Pulmonary artery endothelial cell (primary cell): ENCODE measurements at regions not wholly inside any gene's neighbourhood (a gene's known extent, or its start where the extent isn't known, plus 50 kb on each side); places are given as distances from the start of the nearest gene placed in this dataset.
"Not testable (repeated sequence)": the region's sequence is repeated elsewhere in the genome, so short reads cannot be mapped to it uniquely, and the experiment has no call there.

Experiments
- DNase-seq: peaks from one replicate; pipeline ENCODE4 v3.0.0-alpha.2; 2011; ENCODE audit warnings: low read depth, low spot score

DNA sequence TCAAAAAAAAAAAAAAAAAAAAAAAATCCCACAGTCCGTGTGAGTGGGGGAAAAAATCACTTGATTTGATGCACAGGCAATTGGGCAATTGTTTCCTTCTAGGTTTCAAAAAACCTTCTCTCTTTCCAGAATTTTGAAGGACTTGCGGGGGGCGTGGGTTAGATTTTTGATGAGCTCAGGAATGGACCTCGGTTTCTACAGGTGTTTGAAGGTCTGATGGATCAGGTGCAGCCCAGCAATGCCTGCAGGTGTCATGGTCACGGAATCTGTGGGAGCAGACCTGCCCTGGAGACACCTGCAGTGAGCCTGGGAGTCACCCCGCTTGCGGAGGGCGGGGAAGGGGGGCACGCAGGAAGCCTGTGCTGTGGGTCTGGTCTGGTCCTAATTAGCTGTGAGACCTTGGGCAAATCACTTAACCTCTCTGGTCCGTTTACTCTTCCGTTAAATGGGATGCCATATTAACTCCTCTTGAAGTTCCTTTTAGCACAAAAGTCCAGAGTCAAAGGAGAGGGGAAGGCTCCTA lies 174.2 kb downstream of the IRF8 start:
- DNase-seq: no peak

DNA sequence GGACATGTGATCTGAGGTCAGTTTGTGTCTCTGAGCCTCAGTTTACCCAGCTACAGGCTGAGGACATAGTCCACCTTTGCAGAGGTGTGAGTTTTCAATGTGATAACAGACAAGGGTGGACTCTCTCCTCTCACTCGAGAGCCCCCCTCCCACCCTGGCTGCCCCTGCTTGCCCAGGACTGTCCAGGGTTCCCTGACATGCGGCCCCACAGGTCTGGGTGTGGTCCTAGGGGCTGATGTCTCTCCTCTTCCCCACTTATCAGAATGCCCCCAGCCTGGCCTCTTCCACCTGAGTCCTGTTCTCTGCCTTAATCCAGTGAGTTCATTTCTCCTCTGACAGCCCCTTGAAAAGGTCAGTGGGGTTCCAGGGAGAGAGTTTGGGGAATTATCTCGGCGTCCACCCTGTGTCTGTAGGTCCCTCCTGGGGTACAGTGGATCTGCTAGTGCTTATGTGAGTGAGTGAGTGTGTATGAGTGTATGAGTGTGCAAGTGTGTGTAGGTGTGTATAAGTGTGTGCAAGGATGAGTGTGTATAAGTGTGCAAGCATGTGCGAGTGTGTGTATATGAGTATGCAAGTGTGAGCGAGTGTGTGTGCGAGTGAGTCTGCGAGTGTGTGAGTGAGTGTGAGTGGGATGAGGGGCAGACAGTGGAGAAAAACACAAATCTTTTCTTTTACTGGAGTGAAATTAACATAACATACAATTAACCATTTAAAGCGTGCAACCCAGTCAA lies 175.0 kb downstream of the IRF8 start:
- no peak for DNase-seq

DNA sequence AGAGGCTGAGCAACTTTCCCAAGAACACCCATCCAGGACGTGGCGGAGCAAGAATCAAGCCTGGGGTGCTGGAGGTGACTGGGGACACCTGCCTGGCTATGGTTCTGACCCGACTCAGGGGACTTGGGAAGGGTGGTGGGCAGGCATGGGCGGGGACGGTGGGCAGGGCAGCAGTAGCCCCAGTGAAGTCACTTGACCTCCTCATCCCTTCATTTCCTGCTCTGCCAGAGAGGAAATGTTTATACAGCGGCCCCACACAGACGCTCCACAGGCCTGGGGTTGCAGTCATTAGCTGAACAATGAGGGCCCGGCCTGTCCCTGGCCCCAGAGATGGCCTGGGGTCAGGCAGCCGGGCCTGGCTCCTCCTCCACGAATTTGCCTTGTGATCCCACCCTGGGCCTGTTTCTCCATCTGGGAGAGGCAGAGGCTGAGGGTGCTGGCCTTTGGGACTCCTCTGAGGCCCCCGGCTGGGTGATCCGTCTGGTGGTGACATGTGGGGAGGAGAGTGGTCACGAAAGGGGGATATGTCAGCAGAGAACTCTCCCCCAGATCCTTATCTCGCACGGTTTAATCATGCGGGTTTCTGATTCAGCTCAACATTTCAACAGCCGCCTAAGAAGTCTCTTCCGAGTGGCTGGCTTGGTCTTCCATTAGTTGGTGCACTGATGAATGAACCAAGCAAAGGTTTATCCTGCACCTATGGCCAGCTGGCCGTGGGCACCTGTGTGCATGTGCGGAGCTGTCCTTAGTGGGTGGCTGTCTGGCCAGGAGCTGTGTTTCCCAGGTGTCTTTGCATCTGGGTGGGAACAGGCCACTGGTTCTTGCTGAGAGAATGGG lies 175.9 kb downstream of the IRF8 start:
- no peak for DNase-seq

DNA sequence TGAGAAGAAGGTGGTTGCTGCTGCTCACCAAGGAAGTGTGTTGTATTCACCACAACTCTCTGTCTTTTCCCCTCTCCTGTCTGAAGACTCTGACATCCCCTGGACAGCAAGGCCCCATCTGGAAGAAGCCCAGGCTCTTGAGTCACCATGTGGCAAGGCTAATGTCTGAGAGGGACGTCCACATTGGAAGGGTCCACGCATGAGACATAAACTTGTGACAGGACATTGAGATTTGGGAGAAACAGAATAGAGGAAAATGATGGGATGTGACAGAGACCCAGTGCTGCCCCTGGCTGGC lies 176.5 kb downstream of the IRF8 start:
- DNase-seq: no peak

DNA sequence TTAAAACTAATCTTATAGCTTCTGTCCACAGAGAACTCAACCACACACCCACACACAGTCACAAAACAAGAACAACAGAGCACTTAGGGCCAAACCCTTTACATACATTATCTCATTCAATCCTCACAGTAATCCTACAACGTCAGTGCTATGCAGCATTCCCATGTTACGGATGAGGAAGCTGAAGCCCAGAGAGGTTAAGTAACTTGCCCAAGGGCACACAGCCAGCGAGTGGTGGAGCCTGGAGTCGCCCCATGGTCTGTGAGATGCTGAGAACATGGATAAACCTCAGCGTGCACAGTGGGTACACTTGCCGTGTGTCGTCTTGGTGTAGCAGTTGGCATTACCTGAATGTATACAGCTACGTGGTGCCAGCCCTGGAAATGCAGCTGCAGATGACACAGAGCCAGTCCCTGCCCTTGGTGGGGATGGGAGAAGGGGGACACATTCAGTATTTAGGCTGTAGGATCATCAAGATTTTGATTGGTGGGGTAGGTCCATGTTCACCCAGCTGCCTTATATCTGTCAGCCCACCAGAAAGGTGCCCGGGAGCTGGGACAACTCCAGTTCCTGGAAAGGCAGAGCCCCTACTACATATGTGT lies 177.0 kb downstream of the IRF8 start:
- DNase-seq: no peak

DNA sequence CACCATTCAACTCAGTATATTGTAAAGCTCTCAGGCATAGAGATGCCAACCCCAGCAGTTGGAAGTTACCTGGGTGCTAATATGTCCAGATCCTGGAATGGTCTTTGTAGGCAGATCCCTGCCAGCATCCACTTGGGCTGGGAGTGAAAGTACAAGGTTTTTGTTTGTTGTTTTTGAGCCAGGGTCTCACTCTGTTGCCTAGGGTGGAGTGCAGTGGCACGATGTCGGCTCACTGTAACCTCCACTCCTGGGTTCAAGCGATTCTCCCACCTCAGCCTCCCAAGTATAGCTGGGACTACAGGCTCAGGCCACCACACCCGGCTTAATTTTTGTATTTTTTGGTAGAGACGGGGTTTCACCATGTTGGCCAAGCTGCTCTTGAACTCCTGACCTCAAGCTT lies 177.6 kb downstream of the IRF8 start:
- no peak for DNase-seq

DNA sequence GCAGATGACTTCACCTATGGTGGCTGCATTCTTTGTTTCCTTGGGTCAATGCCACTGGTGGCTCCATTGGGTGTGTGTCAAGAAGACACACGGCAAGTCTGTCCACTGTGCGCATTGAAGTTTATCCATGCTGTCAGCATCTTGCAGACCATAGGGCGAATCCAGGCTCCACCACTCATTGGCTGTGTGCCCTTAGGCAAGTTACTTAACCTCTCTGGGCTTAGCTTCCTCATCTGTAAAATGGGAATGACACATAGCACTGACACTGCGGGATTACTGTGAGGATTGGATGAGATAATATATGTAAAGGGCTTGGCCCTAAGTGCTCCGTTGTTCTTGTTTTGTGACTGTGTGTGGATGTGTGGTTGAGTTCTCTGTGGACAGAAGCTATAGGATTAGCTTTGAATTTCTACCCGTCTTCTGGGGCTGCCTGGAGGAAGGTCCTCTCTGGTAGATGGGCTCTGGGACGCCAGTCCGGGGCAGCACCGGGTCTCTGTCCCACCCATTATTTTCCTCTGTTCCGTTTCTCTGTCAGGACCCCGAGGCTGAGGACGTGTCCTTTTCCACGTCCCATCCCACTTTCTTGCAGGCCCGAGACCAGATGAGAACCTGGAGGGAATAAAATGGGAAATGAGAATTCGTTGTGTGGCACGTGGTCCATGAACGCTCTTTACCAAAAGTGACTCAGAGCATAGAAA lies 178.4 kb downstream of the IRF8 start:
- no peak for DNase-seq

DNA sequence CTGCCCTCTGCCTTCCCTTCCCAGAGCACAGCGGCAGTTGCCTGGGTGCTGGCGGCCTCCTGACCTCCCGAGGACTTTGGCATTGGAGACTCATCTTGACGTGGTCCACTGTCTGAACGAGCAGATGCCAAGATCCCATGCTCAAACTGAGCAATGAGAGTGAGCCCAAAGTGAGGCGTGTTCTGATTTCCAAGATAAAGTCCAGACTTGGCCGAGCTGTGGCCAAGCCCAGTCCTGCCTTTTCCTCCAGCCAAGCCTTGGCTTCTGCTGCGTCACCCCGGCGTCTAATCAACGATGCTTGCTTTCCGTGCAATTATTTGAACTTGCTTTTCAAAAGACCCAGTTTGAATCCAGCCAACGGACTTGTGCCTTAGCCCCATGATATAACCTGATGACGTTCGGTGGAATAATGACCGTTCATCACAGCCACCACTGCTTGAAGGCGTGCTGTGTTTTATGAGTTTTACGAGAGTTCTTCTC lies 179.2 kb downstream of the IRF8 start:
- no peak for DNase-seq

DNA sequence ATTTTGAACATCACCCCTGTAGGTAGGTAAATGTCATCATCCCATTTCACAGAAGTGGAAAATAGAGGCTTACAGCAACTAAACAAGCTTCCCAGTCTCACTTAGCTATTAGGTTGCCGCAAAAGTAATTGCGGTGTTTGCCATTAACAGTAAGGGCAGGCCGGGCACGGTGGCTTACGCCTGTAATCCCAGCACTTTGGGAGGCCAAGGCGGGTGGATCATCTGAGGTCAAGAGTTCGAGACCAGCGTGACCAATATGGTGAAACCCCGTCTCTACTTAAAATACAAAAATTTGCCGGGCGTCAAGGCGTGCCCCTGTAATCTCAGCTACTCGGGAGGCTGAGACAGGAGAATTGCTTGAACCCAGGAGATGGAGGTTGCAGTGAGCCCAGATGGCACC lies 179.7 kb downstream of the IRF8 start:
- DNase-seq: not testable (repeated sequence)

DNA sequence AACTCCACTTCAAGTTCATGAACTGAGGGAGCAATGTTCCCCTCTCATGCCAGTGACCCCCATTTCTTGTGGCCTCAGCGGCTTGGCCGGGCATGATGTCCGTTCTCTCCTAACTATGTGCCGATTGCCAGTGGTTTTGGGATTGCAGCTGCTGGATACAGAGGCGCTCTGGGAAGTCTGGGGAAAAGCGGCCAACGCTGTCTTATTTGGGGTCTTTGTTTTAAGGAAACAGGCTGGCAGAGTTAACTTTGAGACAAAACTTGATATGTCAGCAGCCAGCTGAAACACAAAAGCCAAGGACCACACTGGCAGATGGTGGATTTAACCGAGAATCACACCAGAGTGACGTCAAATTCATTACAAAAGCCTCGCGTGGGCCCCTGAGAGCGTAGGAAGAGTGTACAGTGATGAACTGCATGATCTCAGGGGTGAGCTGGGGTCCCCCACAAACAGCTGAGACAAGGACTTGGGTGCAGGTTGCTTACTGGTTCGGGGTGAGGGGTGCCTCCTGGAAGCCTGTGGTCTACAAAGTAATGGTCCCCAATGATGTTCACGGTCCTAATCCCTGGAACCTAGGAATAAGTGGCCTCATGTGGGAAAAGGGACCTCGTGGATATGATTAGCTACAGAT lies 180.4 kb downstream of the IRF8 start:
- DNase-seq: no peak

DNA sequence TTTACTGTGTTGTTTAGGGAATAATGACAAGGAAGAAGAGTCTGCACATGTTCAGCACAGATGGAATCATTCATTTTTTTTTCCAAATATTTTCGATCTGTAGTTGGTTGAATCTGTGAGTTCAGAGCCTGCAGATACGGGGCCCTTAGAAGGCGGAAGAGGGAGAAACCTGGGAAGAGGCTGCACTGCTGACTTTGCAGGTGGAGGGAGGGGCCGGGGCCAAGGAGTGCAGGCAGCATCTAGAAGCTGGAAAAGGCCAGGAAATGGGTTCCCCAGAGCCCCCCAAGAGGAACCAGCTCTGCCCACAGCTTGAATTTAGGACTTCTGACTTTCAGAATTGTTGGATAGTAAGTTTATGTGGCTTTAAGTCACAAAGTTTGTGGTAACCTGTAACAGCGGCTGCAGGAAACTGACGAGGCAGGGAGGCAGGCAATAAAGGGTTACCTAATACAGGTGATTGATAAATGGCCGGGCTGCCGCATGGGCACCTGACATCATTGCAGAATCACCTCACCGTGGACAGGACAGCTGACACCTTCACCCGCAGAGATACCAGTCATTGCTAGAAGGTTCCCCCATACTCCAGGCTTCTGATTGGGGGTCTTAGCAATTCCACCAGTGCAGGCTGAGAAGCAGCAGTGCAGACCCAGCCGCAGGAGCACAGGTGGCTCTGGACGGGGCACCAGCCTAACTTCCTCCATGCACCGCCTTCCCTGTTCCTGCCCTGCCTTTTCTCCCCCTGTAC lies 181.3 kb downstream of the IRF8 start:
- no peak for DNase-seq

DNA sequence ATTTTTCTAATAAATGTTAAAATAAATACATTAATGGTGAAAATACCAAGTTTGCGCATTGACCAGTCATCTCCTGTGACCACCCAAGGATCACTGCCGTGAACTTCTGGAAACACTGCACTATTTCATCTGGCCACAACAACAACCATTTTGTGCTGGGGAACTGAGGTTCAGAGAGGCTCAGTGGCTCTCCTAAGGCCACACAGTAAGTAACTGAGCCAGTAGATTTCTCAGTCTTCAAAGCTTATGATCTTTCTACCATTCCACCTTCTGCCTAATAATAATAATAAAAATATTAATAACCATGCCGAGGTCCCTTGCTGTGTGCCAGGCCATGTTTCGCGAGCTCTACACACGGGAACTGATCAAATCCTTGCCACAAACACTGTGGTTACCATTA lies 182.0 kb downstream of the IRF8 start:
- no peak for DNase-seq

DNA sequence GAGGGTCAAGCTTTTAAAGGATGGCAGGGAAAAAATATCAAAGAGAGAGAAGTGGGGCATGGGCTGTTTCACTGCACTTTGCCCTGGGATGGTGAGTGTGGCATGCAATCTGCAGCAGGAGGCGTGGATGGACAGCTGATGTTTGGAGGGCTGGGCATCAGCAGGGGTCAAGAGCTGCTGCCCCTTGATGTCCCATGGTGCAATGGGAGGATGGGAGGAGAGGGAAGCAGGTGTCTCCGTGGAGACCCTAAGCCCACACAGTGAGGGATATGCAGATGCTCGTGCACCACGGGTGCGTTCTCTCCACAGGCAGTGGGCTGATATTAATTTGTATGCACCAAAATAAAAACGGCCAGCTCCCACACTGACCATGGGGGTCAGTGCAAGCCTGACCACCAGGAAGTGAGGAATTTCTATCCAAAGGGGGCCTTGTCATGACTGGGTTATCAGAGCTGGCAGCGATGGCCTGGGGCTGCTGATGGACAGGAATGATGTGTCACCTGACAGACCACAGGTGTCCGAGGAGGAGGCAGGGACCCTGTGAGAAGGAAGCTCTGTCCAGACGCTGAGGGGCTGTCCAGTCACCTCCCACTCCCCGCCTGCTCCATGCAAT lies 183.6 kb downstream of the IRF8 start:
- no peak for DNase-seq

DNA sequence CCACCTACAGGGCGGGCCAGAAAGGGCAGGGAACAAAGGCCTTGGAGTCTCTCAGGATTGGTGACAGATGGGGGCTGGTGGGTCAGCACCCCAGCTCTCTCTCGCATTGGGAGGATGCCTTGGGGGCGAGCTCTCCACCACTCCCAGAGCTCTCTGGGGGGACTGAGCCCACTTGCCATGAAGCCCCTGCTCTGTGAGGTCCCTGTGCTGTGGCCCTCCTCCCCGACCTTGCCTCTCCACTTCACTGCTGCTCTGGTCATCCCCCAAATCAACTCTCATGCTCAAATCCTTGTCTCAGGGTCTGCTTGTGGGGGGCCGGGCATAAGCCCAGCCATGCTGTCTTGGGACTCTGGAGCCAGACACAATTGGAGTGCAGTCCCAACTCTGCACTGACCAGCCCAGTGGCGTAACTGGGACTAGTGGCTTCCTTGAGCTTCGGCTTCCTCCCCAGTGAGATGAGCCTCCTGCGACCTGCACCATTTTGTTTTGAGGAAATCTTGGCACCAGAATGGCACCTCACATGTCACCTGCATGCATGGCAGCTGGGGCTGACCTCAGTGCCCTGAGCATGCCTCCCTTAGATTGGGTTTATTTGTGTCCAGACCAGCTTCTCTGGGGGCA lies 184.5 kb downstream of the IRF8 start:
- no peak for DNase-seq

DNA sequence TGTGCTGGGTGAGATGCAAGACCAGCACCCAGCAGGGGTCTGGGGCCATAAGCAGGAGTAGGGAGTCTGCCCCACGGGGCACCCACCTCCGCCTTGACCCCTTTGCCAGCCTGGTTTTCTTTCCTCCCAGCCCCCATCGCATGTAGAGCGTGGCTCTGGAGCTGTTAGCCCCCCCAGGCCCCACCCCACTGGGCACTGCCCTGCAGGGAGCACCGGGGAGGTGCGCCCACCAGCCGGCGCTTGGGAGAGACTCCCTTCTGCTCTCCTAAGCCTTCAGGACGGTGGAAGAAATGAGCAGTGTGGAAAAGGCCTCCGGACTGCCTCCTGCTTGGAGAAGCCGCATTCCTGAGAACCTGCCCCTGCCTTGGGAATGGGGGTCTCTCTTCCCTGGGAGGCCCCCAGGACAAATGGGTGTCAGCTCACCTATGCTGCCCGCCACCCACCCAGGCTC lies 186.2 kb downstream of the IRF8 start:
- no peak for DNase-seq

DNA sequence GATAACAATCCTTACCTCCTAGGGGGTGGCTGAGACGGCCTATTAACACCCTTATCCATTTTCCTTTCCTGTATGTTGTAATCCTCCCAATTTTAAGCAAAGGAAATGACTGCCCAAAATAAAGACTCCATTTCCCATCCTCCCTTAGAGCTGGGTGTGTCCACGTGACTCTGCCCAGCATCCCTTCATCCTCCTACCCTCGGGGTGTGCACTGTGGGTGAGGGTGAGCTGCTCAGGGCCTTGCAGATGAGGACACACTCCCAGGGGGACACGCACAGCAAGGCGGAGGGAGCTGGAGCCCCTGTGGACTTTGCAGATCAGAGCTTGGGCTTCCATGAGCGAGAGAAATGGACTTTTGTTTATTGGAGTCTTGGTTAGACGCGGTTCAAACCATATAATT lies 186.8 kb downstream of the IRF8 start:
- no peak for DNase-seq

DNA sequence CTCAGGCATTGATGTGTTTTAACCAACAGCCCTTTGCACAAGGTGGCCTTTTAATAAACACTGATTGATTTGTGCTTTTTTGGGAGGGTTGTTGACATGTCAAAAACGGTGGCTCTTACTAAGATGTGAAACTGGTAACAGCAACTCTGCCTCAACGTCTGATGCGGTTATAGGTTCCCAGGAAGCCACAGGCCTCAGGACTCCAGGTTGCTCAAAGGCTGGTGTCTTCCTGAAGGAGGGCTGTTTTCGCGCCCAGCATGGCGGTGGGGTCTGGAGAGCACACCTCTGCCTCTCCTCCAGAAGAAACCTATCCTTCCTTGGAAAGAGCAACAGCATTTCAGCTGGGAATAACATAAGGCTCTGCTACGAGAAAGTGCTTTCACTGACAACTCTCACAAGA lies 187.5 kb downstream of the IRF8 start:
- DNase-seq: no peak

DNA sequence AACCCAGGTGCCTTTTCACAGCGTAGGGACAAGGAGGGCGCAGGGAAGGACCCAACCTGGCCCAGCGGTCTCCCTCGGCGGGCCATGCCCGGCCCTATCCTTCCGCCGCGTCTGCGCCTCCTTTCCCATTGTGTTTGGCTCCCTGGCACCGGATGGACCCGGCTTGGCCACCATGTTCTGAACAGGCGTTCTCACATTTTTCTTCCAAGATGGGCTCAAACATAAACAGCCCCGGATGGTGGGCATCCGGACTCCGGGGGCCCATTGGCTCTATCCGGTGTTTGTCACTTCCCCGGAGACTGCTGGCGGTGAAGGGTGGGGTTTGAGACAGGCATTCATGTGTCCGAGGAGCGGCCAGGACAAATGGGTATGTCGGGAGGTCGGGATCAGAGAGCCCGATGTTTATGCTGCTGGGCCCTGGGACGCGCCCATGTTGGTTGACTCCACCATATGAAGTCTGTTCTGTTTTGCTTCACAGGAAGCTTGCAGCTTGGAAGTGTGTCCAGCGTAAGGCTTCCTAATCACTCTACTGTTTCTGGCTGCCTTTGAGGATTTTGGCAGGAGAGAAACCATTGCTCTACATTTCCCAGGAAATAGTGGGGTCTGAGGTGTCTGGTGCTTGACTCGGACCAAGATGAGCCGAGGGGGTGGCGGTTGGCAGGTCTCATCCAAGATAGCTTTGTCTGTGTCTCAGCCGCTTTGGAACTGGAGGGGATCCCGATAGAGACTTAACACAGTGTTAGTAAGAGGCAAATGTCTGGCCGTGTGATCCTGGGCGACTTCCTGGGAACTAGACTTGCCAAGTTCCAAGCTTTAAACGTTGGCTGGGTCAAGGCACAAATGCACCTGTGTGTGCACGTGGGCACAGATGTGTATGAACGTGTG lies 188.3 kb downstream of the IRF8 start:
- DNase-seq: no peak

DNA sequence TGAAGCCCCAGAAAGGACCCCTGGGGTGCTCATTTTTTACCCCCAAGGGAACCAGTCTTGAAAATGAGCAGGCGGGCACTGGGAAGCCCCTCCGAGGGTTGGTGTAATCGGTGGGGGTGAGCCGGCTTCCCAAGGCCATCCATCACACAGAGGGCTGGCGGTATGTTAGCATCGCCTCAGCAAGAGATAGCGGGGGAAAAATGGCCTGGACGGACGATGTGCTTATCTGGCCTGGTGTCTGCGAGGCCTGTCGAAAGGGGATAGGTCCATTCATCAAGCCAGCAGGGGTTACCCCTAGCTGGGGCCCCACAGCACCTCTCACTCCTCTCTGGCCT lies 188.9 kb downstream of the IRF8 start:
- DNase-seq: no peak
